ENCODE measurements at regions not wholly inside any gene's neighbourhood (a gene's known extent, or its start where the extent isn't known, plus 50 kb on each side); places are given as distances from the start of the nearest gene placed in this dataset.

GRCh38 chr15:39184701-39185390 is 396.0 kb upstream of the THBS1 start:
- no peak for TF ChIP-seq ZNF274 (IDR thresholded peaks at IDR 0.05; ENCODE audit: low read depth, low read length)
- no peak for TF ChIP-seq YY1 (IDR thresholded peaks at IDR 0.05; ENCODE audit: insufficient read depth, insufficient read length)
- TF ChIP-seq SUZ12 (IDR thresholded peaks at IDR 0.05; ENCODE audit: extremely low read depth, insufficient read depth, insufficient read length) = no peak
